Neural crest cell (in vitro differentiated cells): ENCODE measurements at regions not wholly inside any gene's neighbourhood (a gene's known extent, or its start where the extent isn't known, plus 50 kb on each side); places are given as distances from the start of the nearest gene placed in this dataset.

Source experiments
- DNase-seq: peaks from one replicate; pipeline ENCODE4 v3.0.0; 2021; ENCODE audit warnings: low read depth, mixed read lengths, low spot score
- H3K27ac Mint-ChIP-seq: one replicate; pipeline ENCODE4 v1.8.0; 2021; ENCODE audit warnings: mild to moderate bottlenecking, mixed read lengths; ENCODE audit not compliant: unreplicated experiment
- H3K27me3 Mint-ChIP-seq: 2 replicates; pipeline ENCODE4 v1.8.0; 2021; ENCODE audit warnings: low read depth, mild to moderate bottlenecking, mixed read lengths
- H3K36me3 Mint-ChIP-seq: 2 replicates; pipeline ENCODE4 v1.8.0; 2021; ENCODE audit warnings: low read depth, mild to moderate bottlenecking, mixed read lengths
- H3K4me1 Mint-ChIP-seq: 2 replicates; pipeline ENCODE4 v1.8.0; 2021; ENCODE audit warnings: mixed read lengths
- H3K4me3 Mint-ChIP-seq: one replicate; pipeline ENCODE4 v1.8.0; 2021; ENCODE audit warnings: mild to moderate bottlenecking, mixed read lengths
- H3K9me3 Mint-ChIP-seq: 2 replicates; pipeline ENCODE4 v1.8.0; 2021; ENCODE audit warnings: mixed read lengths
- TF ChIP-seq, protein P1 (sequence below): fragments of 200-600 bp; sonication (generic); conservative IDR thresholded peaks from 2 replicates; pipeline ENCODE4 v1.5.0; 2021; ENCODE audit warnings: antibody characterized with exemption, mild to moderate bottlenecking

DNA sequence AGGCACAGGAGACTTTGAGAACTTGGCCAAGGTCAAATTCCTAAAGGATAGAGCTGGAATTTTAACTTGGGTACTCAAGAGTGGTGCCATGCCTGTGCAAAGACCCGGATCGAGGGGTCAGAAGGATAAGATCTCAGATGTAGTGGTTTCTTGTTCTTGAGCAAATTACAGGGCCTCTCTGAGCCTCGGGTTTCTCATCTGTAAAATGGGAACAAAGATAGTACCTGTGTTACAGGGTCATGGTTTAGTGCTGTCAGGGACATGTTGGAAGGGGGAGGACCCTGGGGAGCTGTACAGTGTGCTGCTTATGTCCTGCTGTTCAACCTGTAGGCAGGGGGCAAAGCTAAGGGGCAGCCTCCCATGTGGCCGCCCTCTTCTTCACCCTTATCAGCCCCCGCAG, 173.5 kb upstream of the HAAO start:
- no peak overlapping the region for H3K4me3 Mint-ChIP-seq
- TF ChIP-seq, protein P1, sequence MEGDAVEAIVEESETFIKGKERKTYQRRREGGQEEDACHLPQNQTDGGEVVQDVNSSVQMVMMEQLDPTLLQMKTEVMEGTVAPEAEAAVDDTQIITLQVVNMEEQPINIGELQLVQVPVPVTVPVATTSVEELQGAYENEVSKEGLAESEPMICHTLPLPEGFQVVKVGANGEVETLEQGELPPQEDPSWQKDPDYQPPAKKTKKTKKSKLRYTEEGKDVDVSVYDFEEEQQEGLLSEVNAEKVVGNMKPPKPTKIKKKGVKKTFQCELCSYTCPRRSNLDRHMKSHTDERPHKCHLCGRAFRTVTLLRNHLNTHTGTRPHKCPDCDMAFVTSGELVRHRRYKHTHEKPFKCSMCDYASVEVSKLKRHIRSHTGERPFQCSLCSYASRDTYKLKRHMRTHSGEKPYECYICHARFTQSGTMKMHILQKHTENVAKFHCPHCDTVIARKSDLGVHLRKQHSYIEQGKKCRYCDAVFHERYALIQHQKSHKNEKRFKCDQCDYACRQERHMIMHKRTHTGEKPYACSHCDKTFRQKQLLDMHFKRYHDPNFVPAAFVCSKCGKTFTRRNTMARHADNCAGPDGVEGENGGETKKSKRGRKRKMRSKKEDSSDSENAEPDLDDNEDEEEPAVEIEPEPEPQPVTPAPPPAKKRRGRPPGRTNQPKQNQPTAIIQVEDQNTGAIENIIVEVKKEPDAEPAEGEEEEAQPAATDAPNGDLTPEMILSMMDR: no peak
- no peaks in the 10 kb centered on the region for H3K27me3 Mint-ChIP-seq
- no peaks in the 10 kb centered on the region for H3K36me3 Mint-ChIP-seq
- no peaks in the 10 kb centered on the region for H3K9me3 Mint-ChIP-seq
- no peak overlapping the region for H3K27ac Mint-ChIP-seq
- no peak for DNase-seq
- peaks cover 24% of the 10 kb centered on the region for H3K4me1 Mint-ChIP-seq

DNA sequence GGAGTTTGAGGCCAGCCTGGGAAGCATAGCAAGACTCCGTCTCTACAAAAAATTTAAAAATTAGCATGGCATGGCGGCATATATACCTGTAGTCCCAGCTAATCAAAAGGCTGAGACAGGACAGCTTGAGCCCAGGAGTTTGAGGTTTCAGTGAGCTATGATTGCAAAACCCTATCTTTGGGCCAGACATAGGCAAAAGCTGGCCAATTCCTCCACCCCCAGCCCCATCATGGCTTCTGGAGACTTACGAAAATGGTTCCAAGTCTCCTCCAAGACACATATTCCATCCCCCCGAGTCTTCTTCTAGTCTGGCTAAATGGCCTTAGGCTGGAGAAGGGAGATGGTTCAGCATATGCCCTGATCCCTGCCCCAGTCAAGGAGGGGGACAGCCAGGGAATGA, 172.8 kb upstream of the HAAO start:
- TF ChIP-seq, protein P1: no peak
- Mint-ChIP-seq H3K27ac (no peak overlapping the region), H3K4me1 (peaks cover 28% of the 10 kb centered on the region), H3K4me3 (no peak overlapping the region), H3K36me3 (no peaks in the 10 kb centered on the region), H3K9me3 (no peaks in the 10 kb centered on the region), H3K27me3 (no peaks in the 10 kb centered on the region)
- no peak for DNase-seq

DNA sequence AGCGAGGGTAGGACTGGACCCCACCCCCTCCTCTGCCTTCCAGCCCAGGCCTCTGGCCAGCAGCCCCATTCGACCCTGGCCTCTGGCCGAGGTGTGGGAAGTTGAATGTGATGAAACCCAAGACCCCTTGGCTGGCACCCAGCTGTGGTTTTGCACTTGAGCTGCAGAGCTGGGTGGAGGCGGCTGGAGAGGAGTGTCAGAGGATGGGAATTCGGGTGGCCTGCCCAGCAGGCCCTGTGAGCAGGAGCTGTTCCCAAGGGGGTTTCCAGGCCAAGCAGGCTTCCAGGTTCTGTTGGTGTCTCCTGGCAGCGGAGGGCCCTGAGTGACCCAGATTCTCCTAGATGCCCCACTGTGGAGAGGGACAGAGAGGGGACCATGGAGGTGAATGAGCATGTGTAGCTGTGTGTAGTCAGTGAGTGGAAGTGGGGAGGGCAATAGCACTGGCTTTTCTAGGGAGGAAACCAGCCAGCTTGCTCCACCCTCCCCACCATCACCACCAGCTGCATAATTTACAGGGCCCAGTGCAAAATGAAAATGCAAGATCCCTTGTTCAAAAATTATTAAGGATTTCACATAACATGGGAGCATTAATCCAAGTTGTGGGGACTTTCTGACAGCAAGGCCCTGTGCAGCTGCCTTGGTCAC, 172.2 kb upstream of the HAAO start:
- TF ChIP-seq, protein P1: no peak
- Mint-ChIP-seq H3K27ac (no peak overlapping the region), H3K9me3 (no peaks in the 10 kb centered on the region), H3K27me3 (no peaks in the 10 kb centered on the region), H3K4me1 (peaks cover 34% of the 10 kb centered on the region), H3K4me3 (no peak overlapping the region), H3K36me3 (no peaks in the 10 kb centered on the region)
- no peak for DNase-seq

DNA sequence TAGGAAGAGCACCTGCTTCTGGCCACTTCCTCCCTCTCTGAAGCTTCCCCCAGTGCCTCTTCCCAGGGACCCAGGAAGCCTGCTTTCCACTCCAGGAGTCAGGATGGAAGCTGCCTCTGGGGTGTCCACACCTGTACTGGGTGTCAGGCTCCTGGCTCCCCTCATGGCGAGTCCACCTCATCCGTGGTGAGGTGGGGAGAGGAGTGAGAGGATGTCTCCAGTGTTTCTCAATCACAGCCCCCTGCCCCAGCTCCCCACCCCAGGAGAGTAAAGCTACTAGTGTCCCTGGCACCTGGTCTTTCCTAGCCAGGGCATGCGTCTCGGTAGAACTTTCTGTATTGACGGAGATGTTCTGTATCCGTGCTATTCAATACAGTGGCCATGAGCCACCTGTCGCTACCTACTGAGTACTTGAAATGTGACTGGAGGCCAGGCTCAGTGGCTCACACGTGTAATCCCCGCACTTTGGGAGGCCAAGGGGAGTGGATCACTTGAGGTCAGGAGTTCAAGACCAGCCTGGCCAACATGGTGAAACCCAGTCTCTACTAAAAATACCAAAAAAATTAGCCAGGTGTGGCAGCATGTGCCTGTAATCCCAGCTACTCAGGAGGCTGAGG, 171.2 kb upstream of the HAAO start:
- Mint-ChIP-seq H3K36me3 (no peaks in the 10 kb centered on the region), H3K4me3 (no peak overlapping the region), H3K27ac (no peak overlapping the region), H3K27me3 (no peaks in the 10 kb centered on the region), H3K9me3 (no peaks in the 10 kb centered on the region), H3K4me1 (peaks cover 41% of the 10 kb centered on the region)
- DNase-seq: no peak
- TF ChIP-seq, protein P1: no peak

DNA sequence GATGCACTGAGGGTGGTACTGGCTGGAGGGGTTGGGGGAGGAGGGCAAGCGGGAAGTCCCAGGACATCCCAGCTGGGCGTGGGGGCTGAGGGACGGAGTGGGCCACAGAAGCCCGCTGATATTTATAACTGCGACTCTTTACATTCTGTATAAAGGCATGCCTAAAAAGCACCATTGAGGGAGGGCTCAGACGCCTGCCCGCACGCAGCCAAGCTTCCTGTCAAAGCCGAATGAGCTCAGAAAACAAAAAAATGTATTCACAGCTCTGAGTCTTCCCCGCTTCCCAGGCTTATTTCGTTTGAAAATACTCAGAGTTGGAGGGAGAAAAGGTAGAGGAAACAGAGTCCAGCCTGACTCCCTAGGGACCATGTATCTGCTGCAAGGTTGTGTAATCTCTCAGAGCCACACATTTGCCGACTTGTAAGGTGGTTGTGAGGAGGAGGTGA, 170.1 kb upstream of the HAAO start:
- Mint-ChIP-seq H3K4me3 (peak overlapping the region; percentile 59), H3K9me3 (no peaks in the 10 kb centered on the region), H3K27ac (peak overlapping the region; percentile 75), H3K4me1 (peaks cover 48% of the 10 kb centered on the region), H3K27me3 (no peaks in the 10 kb centered on the region), H3K36me3 (no peaks in the 10 kb centered on the region)
- no peak for DNase-seq
- TF ChIP-seq, protein P1: no peak
